ENCODE measurements at regions not wholly inside any gene's neighbourhood (a gene's known extent, or its start where the extent isn't known, plus 50 kb on each side); places are given as distances from the start of the nearest gene placed in this dataset.
A peak's percentile ranks its signal among the peaks of the same experiment; 100 is the strongest.

GRCh38 chr4:20590849-20591248, 109.4 kb upstream of the PACRGL start:
- Mint-ChIP-seq H3K27me3 (no peaks in the 10 kb centered on the region), H3K4me3 (peak overlapping the region in 1 of 4 donors; percentile 13), H3K4me1 (no peaks in the 10 kb centered on the region), H3K27ac (no peak overlapping the region), H3K9me3 (peaks cover 0 to 3% (median 0%) of the 10 kb centered on the region in 3 donors), H3K36me3 (no peaks in the 10 kb centered on the region)

GRCh38 chr4:20591571-20591970, 108.7 kb upstream of the PACRGL start:
- H3K9me3 Mint-ChIP-seq = peaks cover 0 to 2% (median 0%) of the 10 kb centered on the region in 3 donors
- no peak overlapping the region for H3K4me3 Mint-ChIP-seq
- H3K4me1 Mint-ChIP-seq = no peaks in the 10 kb centered on the region
- no peaks in the 10 kb centered on the region for H3K36me3 Mint-ChIP-seq
- H3K27ac Mint-ChIP-seq = no peak overlapping the region
- no peaks in the 10 kb centered on the region for H3K27me3 Mint-ChIP-seq

- no peaks in the 10 kb centered on the region for H3K4me1 Mint-ChIP-seq
- no peaks in the 10 kb centered on the region for H3K36me3 Mint-ChIP-seq
- H3K27ac Mint-ChIP-seq = no peak overlapping the region
- H3K4me3 Mint-ChIP-seq = no peak overlapping the region
- no peaks in the 10 kb centered on the region for H3K9me3 Mint-ChIP-seq
- no peaks in the 10 kb centered on the region for H3K27me3 Mint-ChIP-seq
These were observed 108.2 kb upstream of the PACRGL start for GRCh38 chr4:20592013-20592412.

GRCh38 chr4:20592663-20593062, 107.6 kb upstream of the PACRGL start:
- no peaks in the 10 kb centered on the region for H3K36me3 Mint-ChIP-seq
- no peak overlapping the region for H3K4me3 Mint-ChIP-seq
- no peaks in the 10 kb centered on the region for H3K4me1 Mint-ChIP-seq
- H3K27ac Mint-ChIP-seq = no peak overlapping the region
- H3K9me3 Mint-ChIP-seq = no peaks in the 10 kb centered on the region
- no peaks in the 10 kb centered on the region for H3K27me3 Mint-ChIP-seq

- Mint-ChIP-seq H3K36me3 (no peaks in the 10 kb centered on the region), H3K9me3 (no peaks in the 10 kb centered on the region), H3K27me3 (no peaks in the 10 kb centered on the region), H3K4me1 (no peaks in the 10 kb centered on the region), H3K27ac (no peak overlapping the region), H3K4me3 (no peak overlapping the region)
These were observed 101.6 kb upstream of the PACRGL start for GRCh38 chr4:20598626-20599025.

GRCh38 chr4:20603671-20604313, 96.5 kb upstream of the PACRGL start:
- H3K4me1 Mint-ChIP-seq = no peaks in the 10 kb centered on the region
- H3K4me3 Mint-ChIP-seq = no peak overlapping the region
- H3K9me3 Mint-ChIP-seq = no peaks in the 10 kb centered on the region
- H3K27me3 Mint-ChIP-seq = no peaks in the 10 kb centered on the region
- no peaks in the 10 kb centered on the region for H3K36me3 Mint-ChIP-seq
- no peak overlapping the region for H3K27ac Mint-ChIP-seq

GRCh38 chr4:20612313-20612712, 87.9 kb upstream of the PACRGL start:
- H3K36me3 Mint-ChIP-seq = no peaks in the 10 kb centered on the region
- H3K4me3 Mint-ChIP-seq = no peak overlapping the region
- H3K9me3 Mint-ChIP-seq = no peaks in the 10 kb centered on the region
- no peaks in the 10 kb centered on the region for H3K27me3 Mint-ChIP-seq
- H3K27ac Mint-ChIP-seq = no peak overlapping the region
- H3K4me1 Mint-ChIP-seq = no peaks in the 10 kb centered on the region

GRCh38 chr4:20614816-20615215, 85.4 kb upstream of the PACRGL start:
- Mint-ChIP-seq H3K9me3 (no peaks in the 10 kb centered on the region), H3K27me3 (no peaks in the 10 kb centered on the region), H3K4me1 (no peaks in the 10 kb centered on the region), H3K27ac (no peak overlapping the region), H3K4me3 (no peak overlapping the region), H3K36me3 (no peaks in the 10 kb centered on the region)

GRCh38 chr4:20615486-20616260, 84.6 kb upstream of the PACRGL start:
- Mint-ChIP-seq H3K4me3 (no peak overlapping the region), H3K4me1 (no peaks in the 10 kb centered on the region), H3K9me3 (no peaks in the 10 kb centered on the region), H3K27ac (no peak overlapping the region), H3K27me3 (no peaks in the 10 kb centered on the region), H3K36me3 (no peaks in the 10 kb centered on the region)

- Mint-ChIP-seq H3K27me3 (no peaks in the 10 kb centered on the region), H3K27ac (no peak overlapping the region), H3K4me3 (no peak overlapping the region), H3K9me3 (no peaks in the 10 kb centered on the region), H3K4me1 (no peaks in the 10 kb centered on the region), H3K36me3 (no peaks in the 10 kb centered on the region)
These were observed 83.9 kb upstream of the PACRGL start for GRCh38 chr4:20616313-20616712.

GRCh38 chr4:20616848-20617247, 83.4 kb upstream of the PACRGL start:
- no peaks in the 10 kb centered on the region for H3K36me3 Mint-ChIP-seq
- H3K9me3 Mint-ChIP-seq = no peaks in the 10 kb centered on the region
- no peaks in the 10 kb centered on the region for H3K4me1 Mint-ChIP-seq
- H3K27me3 Mint-ChIP-seq = no peaks in the 10 kb centered on the region
- no peak overlapping the region for H3K27ac Mint-ChIP-seq
- H3K4me3 Mint-ChIP-seq = no peak overlapping the region

- Mint-ChIP-seq H3K4me3 (no peak overlapping the region), H3K9me3 (no peaks in the 10 kb centered on the region), H3K27me3 (no peaks in the 10 kb centered on the region), H3K36me3 (no peaks in the 10 kb centered on the region), H3K4me1 (no peaks in the 10 kb centered on the region), H3K27ac (peak overlapping the region in 1 of 3 donors; percentile 50)
These were observed 82.4 kb upstream of the PACRGL start for GRCh38 chr4:20617678-20618396.

- H3K27ac Mint-ChIP-seq = peak overlapping the region in 1 of 3 donors; percentile 3
- no peaks in the 10 kb centered on the region for H3K4me1 Mint-ChIP-seq
- H3K27me3 Mint-ChIP-seq = no peaks in the 10 kb centered on the region
- H3K36me3 Mint-ChIP-seq = no peaks in the 10 kb centered on the region
- H3K4me3 Mint-ChIP-seq = no peak overlapping the region
- H3K9me3 Mint-ChIP-seq = peaks cover 0 to 2% (median 0%) of the 10 kb centered on the region in 3 donors
These were observed 81.5 kb upstream of the PACRGL start for GRCh38 chr4:20618731-20619130.

GRCh38 chr4:20621476-20621875, 78.8 kb upstream of the PACRGL start:
- no peak overlapping the region for H3K4me3 Mint-ChIP-seq
- peaks cover 0 to 4% (median 0%) of the 10 kb centered on the region in 3 donors for H3K9me3 Mint-ChIP-seq
- H3K4me1 Mint-ChIP-seq = peaks cover 0 to 2% (median 0%) of the 10 kb centered on the region in 3 donors
- H3K27me3 Mint-ChIP-seq = no peaks in the 10 kb centered on the region
- no peak overlapping the region for H3K27ac Mint-ChIP-seq
- no peaks in the 10 kb centered on the region for H3K36me3 Mint-ChIP-seq

GRCh38 chr4:20622701-20623100, 77.6 kb upstream of the PACRGL start:
- peaks cover 0 to 2% (median 0%) of the 10 kb centered on the region in 3 donors for H3K4me1 Mint-ChIP-seq
- peaks cover 0 to 4% (median 0%) of the 10 kb centered on the region in 3 donors for H3K9me3 Mint-ChIP-seq
- no peaks in the 10 kb centered on the region for H3K27me3 Mint-ChIP-seq
- no peak overlapping the region for H3K4me3 Mint-ChIP-seq
- H3K27ac Mint-ChIP-seq = no peak overlapping the region
- H3K36me3 Mint-ChIP-seq = no peaks in the 10 kb centered on the region

All from IgD-negative memory B cell (primary cell).